PFSK-1 (cell line): ENCODE measurements at regions not wholly inside any gene's neighbourhood (a gene's known extent, or its start where the extent isn't known, plus 50 kb on each side); places are given as distances from the start of the nearest gene placed in this dataset.

Experiments used
- FOXP2 ChIP-seq: optimal IDR thresholded peaks from 2 replicates; pipeline ENCODE3; 2011; ENCODE audit warnings: borderline replicate concordance, control low read depth, inconsistent platforms; ENCODE audit not compliant: insufficient read depth; ENCODE audit errors: extremely low read length, extremely low read depth
- SIN3A ChIP-seq: IDR thresholded peaks from 2 replicates; pipeline ENCODE4 v1.6.1; 2012; ENCODE audit warnings: mild to moderate bottlenecking, low read length, moderate library complexity, borderline replicate concordance; ENCODE audit not compliant: insufficient read depth
- TAF1 ChIP-seq: IDR thresholded peaks from 2 replicates; pipeline ENCODE4 v1.6.1; 2012; ENCODE audit warnings: low read length, control low read depth, borderline replicate concordance; ENCODE audit not compliant: insufficient read depth
- TF ChIP-seq, protein P1 (sequence below), 2 experiments: IDR thresholded peaks; 2 replicates each; pipeline versions ENCODE4 v1.6.1 to v1.8.0; 2011 to 2012; ENCODE audit warnings: low read depth in 2 of 2, low read length in 2 of 2, control low read depth in 1 of 2, inconsistent platforms in 1 of 2, mild to moderate bottlenecking in 1 of 2, moderate library complexity in 1 of 2; ENCODE audit not compliant: insufficient read depth in 1 of 2

DNA sequence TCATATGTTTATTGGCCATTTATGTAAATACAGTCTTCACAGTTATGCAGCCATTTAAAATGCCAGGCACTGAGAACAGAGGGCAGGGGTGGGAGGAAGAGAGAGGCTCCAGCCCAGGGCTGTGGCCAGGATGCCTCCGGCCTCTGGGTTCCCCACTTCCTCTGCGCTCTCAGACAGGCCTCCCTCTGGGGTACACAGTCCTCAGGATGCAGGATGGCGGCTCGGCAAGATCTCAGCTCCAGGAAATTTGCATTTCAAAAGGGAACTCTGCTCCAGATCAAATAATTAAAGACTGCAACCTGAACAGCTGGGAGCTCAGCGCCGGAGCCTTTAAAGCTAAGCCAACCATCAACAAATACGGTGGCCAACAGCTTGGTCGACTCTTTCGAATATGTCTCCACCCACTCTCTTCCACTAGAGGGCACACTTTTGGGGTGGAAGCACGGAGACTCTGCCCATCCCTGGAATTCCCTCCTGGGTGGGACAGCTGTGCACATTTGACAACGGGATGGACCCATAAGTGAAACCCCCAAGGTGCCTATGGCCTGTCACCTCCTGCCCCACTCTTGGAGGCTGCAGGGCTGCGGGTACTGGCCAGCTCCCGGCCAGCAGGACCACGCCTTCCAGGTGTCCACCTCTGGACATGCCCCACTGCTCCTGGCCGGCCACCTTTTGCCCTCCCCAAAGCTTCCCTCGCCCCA, 1044.7 kb downstream of the BRD1 start:
- TF ChIP-seq SIN3A (no peak), FOXP2 (no peak), TAF1 (no peak)
- TF ChIP-seq, protein P1, sequence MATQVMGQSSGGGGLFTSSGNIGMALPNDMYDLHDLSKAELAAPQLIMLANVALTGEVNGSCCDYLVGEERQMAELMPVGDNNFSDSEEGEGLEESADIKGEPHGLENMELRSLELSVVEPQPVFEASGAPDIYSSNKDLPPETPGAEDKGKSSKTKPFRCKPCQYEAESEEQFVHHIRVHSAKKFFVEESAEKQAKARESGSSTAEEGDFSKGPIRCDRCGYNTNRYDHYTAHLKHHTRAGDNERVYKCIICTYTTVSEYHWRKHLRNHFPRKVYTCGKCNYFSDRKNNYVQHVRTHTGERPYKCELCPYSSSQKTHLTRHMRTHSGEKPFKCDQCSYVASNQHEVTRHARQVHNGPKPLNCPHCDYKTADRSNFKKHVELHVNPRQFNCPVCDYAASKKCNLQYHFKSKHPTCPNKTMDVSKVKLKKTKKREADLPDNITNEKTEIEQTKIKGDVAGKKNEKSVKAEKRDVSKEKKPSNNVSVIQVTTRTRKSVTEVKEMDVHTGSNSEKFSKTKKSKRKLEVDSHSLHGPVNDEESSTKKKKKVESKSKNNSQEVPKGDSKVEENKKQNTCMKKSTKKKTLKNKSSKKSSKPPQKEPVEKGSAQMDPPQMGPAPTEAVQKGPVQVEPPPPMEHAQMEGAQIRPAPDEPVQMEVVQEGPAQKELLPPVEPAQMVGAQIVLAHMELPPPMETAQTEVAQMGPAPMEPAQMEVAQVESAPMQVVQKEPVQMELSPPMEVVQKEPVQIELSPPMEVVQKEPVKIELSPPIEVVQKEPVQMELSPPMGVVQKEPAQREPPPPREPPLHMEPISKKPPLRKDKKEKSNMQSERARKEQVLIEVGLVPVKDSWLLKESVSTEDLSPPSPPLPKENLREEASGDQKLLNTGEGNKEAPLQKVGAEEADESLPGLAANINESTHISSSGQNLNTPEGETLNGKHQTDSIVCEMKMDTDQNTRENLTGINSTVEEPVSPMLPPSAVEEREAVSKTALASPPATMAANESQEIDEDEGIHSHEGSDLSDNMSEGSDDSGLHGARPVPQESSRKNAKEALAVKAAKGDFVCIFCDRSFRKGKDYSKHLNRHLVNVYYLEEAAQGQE (IDR thresholded peaks at IDR 0.05; ENCODE audit: insufficient read depth in 1 of 2, low read depth in 2 of 2, low read length in 2 of 2): no peak
